ENCODE measurements at regions not wholly inside any gene's neighbourhood (a gene's known extent, or its start where the extent isn't known, plus 50 kb on each side); places are given as distances from the start of the nearest gene placed in this dataset.
"Not testable (repeated sequence)": the region's sequence is repeated elsewhere in the genome, so short reads cannot be mapped to it uniquely, and the experiment has no call there.

DNA sequence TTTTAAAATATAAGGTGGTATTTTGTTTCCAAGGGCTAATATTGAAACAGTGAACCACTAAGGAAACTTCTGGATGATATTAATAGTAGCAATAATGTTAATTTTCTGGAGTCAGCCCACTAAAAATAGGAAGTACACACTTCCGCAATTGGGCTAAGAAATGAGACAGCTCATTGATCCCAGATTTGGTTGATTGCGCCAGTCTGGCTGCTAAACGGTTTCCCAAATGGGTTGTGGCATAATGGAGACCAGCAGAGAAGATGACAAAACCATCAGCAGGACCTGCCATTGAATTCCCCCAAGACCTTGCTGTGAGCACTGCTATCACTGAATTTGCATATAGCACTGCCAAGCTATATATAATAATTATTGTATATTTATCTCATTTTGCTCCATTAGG, 71.2 kb upstream of the SGK1 start:
- TF ChIP-seq, protein P1, sequence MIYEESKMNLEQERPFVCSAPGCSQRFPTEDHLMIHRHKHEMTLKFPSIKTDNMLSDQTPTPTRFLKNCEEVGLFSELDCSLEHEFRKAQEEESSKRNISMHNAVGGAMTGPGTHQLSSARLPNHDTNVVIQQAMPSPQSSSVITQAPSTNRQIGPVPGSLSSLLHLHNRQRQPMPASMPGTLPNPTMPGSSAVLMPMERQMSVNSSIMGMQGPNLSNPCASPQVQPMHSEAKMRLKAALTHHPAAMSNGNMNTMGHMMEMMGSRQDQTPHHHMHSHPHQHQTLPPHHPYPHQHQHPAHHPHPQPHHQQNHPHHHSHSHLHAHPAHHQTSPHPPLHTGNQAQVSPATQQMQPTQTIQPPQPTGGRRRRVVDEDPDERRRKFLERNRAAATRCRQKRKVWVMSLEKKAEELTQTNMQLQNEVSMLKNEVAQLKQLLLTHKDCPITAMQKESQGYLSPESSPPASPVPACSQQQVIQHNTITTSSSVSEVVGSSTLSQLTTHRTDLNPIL (CRISPR knock-in tag; IDR thresholded peaks at IDR 0.05; ENCODE audit: low read depth): no peak
- TF ChIP-seq OSR1 (CRISPR knock-in tag; IDR thresholded peaks at IDR 0.05): no peak
- TF ChIP-seq, protein P2, sequence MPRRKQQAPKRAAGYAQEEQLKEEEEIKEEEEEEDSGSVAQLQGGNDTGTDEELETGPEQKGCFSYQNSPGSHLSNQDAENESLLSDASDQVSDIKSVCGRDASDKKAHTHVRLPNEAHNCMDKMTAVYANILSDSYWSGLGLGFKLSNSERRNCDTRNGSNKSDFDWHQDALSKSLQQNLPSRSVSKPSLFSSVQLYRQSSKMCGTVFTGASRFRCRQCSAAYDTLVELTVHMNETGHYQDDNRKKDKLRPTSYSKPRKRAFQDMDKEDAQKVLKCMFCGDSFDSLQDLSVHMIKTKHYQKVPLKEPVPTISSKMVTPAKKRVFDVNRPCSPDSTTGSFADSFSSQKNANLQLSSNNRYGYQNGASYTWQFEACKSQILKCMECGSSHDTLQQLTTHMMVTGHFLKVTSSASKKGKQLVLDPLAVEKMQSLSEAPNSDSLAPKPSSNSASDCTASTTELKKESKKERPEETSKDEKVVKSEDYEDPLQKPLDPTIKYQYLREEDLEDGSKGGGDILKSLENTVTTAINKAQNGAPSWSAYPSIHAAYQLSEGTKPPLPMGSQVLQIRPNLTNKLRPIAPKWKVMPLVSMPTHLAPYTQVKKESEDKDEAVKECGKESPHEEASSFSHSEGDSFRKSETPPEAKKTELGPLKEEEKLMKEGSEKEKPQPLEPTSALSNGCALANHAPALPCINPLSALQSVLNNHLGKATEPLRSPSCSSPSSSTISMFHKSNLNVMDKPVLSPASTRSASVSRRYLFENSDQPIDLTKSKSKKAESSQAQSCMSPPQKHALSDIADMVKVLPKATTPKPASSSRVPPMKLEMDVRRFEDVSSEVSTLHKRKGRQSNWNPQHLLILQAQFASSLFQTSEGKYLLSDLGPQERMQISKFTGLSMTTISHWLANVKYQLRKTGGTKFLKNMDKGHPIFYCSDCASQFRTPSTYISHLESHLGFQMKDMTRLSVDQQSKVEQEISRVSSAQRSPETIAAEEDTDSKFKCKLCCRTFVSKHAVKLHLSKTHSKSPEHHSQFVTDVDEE (CRISPR knock-in tag; IDR thresholded peaks at IDR 0.05): no peak
- TF ChIP-seq, protein P3, sequence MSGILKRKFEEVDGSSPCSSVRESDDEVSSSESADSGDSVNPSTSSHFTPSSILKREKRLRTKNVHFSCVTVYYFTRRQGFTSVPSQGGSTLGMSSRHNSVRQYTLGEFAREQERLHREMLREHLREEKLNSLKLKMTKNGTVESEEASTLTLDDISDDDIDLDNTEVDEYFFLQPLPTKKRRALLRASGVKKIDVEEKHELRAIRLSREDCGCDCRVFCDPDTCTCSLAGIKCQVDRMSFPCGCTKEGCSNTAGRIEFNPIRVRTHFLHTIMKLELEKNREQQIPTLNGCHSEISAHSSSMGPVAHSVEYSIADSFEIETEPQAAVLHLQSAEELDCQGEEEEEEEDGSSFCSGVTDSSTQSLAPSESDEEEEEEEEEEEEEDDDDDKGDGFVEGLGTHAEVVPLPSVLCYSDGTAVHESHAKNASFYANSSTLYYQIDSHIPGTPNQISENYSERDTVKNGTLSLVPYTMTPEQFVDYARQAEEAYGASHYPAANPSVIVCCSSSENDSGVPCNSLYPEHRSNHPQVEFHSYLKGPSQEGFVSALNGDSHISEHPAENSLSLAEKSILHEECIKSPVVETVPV (CRISPR knock-in tag; IDR thresholded peaks at IDR 0.05): no peak
- TF ChIP-seq TCF4 (CRISPR knock-in tag; IDR thresholded peaks at IDR 0.05; ENCODE audit: borderline replicate concordance): no peak
- no peak for TF ChIP-seq GLIS3 (CRISPR knock-in tag; IDR thresholded peaks at IDR 0.05)
- TF ChIP-seq CSDC2 (CRISPR knock-in tag; IDR thresholded peaks at IDR 0.05): no peak
- TF ChIP-seq TOX (CRISPR knock-in tag; IDR thresholded peaks at IDR 0.05; ENCODE audit: borderline replicate concordance): no peak
- TF ChIP-seq ZC3H10 (CRISPR knock-in tag; IDR thresholded peaks at IDR 0.05): no peak
- ATAC-seq: no peak

DNA sequence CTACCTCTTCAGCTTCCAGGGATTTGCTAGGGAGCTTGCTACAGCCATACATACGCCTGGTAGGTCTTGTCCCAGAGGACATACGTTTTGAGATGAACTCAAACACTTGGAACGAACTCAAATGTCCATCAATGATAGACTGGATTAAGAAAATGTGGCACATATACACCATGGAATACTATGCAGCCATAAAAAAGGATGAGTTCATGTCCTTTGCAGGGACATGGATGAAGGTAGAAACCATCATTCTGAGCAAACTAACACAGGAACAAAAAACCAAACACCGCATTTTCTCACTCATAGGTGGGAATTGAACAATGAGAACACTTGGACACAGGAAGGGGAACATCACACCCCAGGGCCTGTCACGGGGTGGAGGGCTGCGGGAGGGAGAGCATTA, 68.6 kb upstream of the SGK1 start:
- ATAC-seq: not testable (repeated sequence)

DNA sequence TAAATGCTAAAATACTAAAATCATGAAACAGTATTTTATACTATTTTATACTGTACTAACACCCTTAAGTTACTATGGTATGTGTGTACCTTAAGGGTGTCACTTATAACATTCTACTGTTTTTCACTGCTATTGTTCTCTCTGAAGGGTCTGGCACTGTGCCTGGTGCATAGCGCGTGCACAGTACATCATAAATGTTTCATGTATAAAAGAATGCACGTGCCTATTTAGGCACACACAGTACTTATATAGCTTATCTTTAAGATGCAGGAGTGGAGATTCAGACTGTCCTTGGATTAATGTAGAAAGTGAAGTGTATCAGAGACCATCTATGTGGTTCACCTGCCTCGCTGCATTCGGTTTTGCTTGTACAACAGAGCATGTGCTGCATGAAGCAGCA, 64.0 kb upstream of the SGK1 start:
- no peak for ATAC-seq
- TF ChIP-seq BACH2 (CRISPR knock-in tag; IDR thresholded peaks at IDR 0.05; ENCODE audit: borderline replicate concordance) (no peak), ZNF70 (CRISPR knock-in tag; IDR thresholded peaks at IDR 0.05) (no peak), ZFP30 (CRISPR knock-in tag; IDR thresholded peaks at IDR 0.05) (no peak), ZNF565 (CRISPR knock-in tag; conservative IDR thresholded peaks at IDR 0.05; ENCODE audit: low read depth) (no peak), ISL1 (CRISPR knock-in tag; IDR thresholded peaks at IDR 0.05) (no peak), OSR1 (CRISPR knock-in tag; IDR thresholded peaks at IDR 0.05) (no peak), ZNF8 (CRISPR knock-in tag; IDR thresholded peaks at IDR 0.05) (no peak), CSDC2 (CRISPR knock-in tag; IDR thresholded peaks at IDR 0.05) (no peak), ZFP3 (CRISPR knock-in tag; IDR thresholded peaks at IDR 0.05) (no peak), TOX (CRISPR knock-in tag; IDR thresholded peaks at IDR 0.05; ENCODE audit: borderline replicate concordance) (no peak), PPARA (CRISPR knock-in tag; IDR thresholded peaks at IDR 0.05; ENCODE audit: borderline replicate concordance) (no peak), ZC3H10 (CRISPR knock-in tag; IDR thresholded peaks at IDR 0.05) (no peak)
- TF ChIP-seq, protein P4, sequence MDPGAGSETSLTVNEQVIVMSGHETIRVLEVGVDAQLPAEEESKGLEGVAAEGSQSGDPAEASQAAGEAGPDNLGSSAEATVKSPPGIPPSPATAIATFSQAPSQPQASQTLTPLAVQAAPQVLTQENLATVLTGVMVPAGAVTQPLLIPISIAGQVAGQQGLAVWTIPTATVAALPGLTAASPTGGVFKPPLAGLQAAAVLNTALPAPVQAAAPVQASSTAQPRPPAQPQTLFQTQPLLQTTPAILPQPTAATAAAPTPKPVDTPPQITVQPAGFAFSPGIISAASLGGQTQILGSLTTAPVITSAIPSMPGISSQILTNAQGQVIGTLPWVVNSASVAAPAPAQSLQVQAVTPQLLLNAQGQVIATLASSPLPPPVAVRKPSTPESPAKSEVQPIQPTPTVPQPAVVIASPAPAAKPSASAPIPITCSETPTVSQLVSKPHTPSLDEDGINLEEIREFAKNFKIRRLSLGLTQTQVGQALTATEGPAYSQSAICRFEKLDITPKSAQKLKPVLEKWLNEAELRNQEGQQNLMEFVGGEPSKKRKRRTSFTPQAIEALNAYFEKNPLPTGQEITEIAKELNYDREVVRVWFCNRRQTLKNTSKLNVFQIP (CRISPR knock-in tag; IDR thresholded peaks at IDR 0.05; ENCODE audit: borderline replicate concordance, low read depth): no peak
- TF ChIP-seq, protein P2 (CRISPR knock-in tag; IDR thresholded peaks at IDR 0.05): no peak

DNA sequence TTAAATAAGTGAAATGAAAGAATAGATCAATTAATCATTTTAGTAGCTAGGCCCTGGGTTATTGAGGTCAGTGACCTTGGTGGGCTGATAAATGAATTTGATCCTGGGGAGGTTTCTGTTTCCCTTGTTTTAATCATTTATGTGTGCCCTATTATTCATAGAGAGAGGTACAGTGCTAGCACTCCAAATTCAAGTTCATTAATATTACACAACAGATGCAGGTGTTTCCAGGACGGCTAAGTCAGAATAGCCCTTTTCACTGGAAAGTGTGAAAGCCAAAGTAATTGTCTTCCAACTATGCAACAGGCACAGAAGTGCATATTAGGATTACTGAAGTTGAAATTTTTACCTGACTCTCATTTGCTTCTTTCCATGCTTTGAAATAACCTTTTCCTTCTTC, 61.7 kb upstream of the SGK1 start:
- no peak for TF ChIP-seq ISL1 (CRISPR knock-in tag; IDR thresholded peaks at IDR 0.05)
- TF ChIP-seq ZFP3 (CRISPR knock-in tag; IDR thresholded peaks at IDR 0.05): no peak
- TF ChIP-seq ESRRG (CRISPR knock-in tag; IDR thresholded peaks at IDR 0.05): no peak
- ATAC-seq: no peak

Data from SK-N-SH treated with all-trans-retinoic acid at 6 μM for 48 hours (cell line).